Gastrocnemius medialis (tissue), 4 donors: ENCODE measurements at regions not wholly inside any gene's neighbourhood (a gene's known extent, or its start where the extent isn't known, plus 50 kb on each side); places are given as distances from the start of the nearest gene placed in this dataset.

ENCODE experiments used
- ATAC-seq, 2 donors: fragments of 150-250 bp; one replicate each; pipeline ENCODE4 v1.9.1; 2016
- DNase-seq, 2 donors: peaks; one replicate each; pipeline ENCODE4 v3.0.0-alpha.2; 2019
- H3K27ac ChIP-seq, 4 donors: fragments of 200-600 bp; sonication (generic); 1 replicate in 1 of 4; 2 replicates in 3 of 4; pipeline ENCODE4 v1.5.1; 2016 to 2018; ENCODE audit warnings: mild to moderate bottlenecking in 2 of 4, moderate library complexity in 1 of 4
- H3K27me3 ChIP-seq, 3 donors: fragments of 200-600 bp; sonication (generic) in 2 of 3; 1 replicate in 1 of 3; 2 replicates in 2 of 3; pipeline versions ENCODE4 v1.5.1 to v1.6.0; 2016 to 2019; ENCODE audit warnings: mild to moderate bottlenecking in 1 of 3, moderate library complexity in 1 of 3
- H3K36me3 ChIP-seq, 2 donors: fragments of 200-600 bp; sonication (generic) in 1 of 2; one replicate each; pipeline ENCODE4 v1.5.1; 2017 to 2018
- H3K4me1 ChIP-seq, 2 donors: fragments of 200-600 bp; sonication (generic) in 1 of 2; one replicate each; pipeline ENCODE4 v1.5.1; 2016 to 2017; ENCODE audit warnings: mild to moderate bottlenecking in 2 of 2
- H3K4me3 ChIP-seq, 4 donors: fragments of 200-600 bp; sonication (generic) in 3 of 4; 1 replicate in 1 of 4; 2 replicates in 3 of 4; pipeline ENCODE4 v1.5.1; 2016 to 2019; ENCODE audit warnings: mild to moderate bottlenecking in 2 of 4
- H3K9me3 ChIP-seq, 3 donors: fragments of 200-600 bp; sonication (generic) in 2 of 3; 1 replicate in 1 of 3; 2 replicates in 2 of 3; pipeline ENCODE4 v1.5.1; 2016 to 2019
- POLR2A ChIP-seq, 2 donors: fragments of 450-650 bp; IDR thresholded peaks; one replicate each; pipeline ENCODE4 v1.6.1; 2017; ENCODE audit warnings: antibody characterized with exemption in 2 of 2, mild to moderate bottlenecking in 2 of 2, moderate library complexity in 2 of 2
- in situ Hi-C, 4 donors: fragments of 200-750 bp; cut with MboI; loops; one replicate each; pipeline versions ENCODE4 v1.15.0 to v1.8.0; 2017; ENCODE audit warnings: low sequenced_read_pairs in 4 of 4
- intact Hi-C: fragments of 100-400 bp; cut with DNase I; formaldehyde crosslinking; loops from one replicate; pipeline ENCODE4 v1.15.1; 2023; ENCODE audit warnings: low total_unique reads
- TF ChIP-seq, protein P1 (sequence below), 5 experiments: fragments of 450-650 bp in 3 of 5; fragments of 200-600 bp in 2 of 5; sonication (generic) in 2 of 5; IDR thresholded peaks in 4 of 5; conservative IDR thresholded peaks in 1 of 5; 1 replicate in 4 of 5; 2 replicates in 1 of 5; pipeline ENCODE4 v1.5.1; 2016 to 2019; ENCODE audit warnings: antibody characterized with exemption in 5 of 5, mild to moderate bottlenecking in 3 of 5, moderate library complexity in 3 of 5

DNA sequence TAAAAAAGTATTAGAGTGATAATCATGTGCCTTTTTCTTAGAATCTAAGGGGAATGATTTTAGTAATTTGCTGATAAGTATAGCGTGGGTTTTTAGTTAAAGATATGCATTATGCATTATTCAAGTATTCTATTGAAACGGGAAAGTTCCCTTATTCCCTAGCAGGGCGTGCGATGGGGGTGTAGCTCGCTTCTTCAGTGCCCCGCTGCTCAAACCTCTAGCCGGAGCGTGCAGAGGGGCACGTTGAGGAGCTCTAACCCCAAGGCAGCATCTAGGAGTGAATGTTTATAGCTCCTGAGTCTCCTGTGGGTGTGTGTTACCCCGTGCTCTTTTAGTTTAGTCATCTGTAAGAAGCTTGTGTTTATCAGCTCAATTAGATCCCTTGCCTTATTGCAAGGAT is 1339.5 kb upstream of the MAP3K7 start:
- no peak for TF ChIP-seq POLR2A (IDR thresholded peaks at IDR 0.05)
- TF ChIP-seq, protein P1, sequence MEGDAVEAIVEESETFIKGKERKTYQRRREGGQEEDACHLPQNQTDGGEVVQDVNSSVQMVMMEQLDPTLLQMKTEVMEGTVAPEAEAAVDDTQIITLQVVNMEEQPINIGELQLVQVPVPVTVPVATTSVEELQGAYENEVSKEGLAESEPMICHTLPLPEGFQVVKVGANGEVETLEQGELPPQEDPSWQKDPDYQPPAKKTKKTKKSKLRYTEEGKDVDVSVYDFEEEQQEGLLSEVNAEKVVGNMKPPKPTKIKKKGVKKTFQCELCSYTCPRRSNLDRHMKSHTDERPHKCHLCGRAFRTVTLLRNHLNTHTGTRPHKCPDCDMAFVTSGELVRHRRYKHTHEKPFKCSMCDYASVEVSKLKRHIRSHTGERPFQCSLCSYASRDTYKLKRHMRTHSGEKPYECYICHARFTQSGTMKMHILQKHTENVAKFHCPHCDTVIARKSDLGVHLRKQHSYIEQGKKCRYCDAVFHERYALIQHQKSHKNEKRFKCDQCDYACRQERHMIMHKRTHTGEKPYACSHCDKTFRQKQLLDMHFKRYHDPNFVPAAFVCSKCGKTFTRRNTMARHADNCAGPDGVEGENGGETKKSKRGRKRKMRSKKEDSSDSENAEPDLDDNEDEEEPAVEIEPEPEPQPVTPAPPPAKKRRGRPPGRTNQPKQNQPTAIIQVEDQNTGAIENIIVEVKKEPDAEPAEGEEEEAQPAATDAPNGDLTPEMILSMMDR (IDR thresholded peaks at IDR 0.05 in 4 of 5, conservative IDR thresholded peaks at IDR 0.05 in 1 of 5) = no peak
- intact Hi-C loops (no loop called here), in situ Hi-C loops (no loop called here)
- Histone ChIP-seq H3K4me3 (no peak overlapping the region), H3K36me3 (no peaks in the 10 kb centered on the region), H3K4me1 (no peaks in the 10 kb centered on the region), H3K27me3 (no peaks in the 10 kb centered on the region), H3K9me3 (no peaks in the 10 kb centered on the region), H3K27ac (no peak overlapping the region)
- DNase-seq (no peak), ATAC-seq (no peak)

DNA sequence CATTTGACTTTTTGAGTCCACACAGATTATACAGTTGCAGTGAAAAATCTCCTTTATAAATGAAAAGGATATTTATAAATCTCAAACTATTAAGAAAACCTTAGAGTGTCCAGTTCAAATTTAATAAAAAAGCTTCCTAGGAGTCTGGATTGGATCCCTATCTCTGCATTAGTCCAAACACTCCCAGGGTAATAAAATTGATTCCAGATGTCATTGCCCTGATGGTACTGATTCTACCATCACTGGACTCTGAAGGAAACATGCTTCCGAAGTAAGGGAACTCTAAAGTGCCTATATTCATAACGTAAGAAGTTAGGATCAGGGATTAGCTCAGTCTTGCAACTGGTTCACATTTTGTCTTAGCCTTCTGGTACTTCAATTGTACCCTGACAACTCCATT is 1325.1 kb upstream of the MAP3K7 start:
- in situ Hi-C loops (no loop called here), intact Hi-C loops (no loop called here)
- TF ChIP-seq, protein P1 (IDR thresholded peaks at IDR 0.05 in 4 of 5, conservative IDR thresholded peaks at IDR 0.05 in 1 of 5) = no peak
- no peak for TF ChIP-seq POLR2A (IDR thresholded peaks at IDR 0.05)
- no peak overlapping the region for H3K27ac ChIP-seq
- H3K9me3 ChIP-seq = no peaks in the 10 kb centered on the region
- DNase-seq (no peak), ATAC-seq (no peak)
- no peaks in the 10 kb centered on the region for H3K4me1 ChIP-seq
- no peaks in the 10 kb centered on the region for H3K27me3 ChIP-seq
- H3K36me3 ChIP-seq = no peaks in the 10 kb centered on the region
- H3K4me3 ChIP-seq = no peak overlapping the region

DNA sequence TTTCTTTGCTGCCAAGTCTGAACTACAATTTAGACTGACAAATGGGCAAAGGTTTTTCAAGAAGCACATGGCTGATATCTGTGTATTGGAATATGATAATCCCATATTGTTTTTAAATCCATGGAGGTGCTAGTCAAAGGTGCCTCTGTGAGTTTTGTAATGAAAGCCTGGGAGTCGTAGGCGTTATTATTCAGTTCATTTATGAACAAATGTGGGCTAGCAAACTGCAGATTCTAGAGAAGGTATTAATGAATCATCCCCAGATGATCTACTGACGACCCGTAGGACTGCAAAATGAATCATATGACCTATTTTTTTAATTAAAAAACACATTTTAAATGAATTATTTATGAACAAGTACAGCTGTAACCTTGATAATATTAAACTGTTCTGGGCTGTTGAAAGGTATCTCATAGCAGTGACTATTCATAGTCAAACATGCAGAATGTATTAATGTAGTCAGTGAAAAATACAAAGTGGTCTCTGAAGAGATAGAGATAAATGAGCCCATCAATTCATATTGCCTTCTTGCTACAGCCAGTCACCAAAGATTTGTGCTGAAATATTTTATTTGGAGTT is 1317.8 kb upstream of the MAP3K7 start:
- no peak for DNase-seq
- H3K9me3 ChIP-seq = no peaks in the 10 kb centered on the region
- no peaks in the 10 kb centered on the region for H3K36me3 ChIP-seq
- H3K4me1 ChIP-seq = no peaks in the 10 kb centered on the region
- TF ChIP-seq, protein P1 (IDR thresholded peaks at IDR 0.05 in 4 of 5, conservative IDR thresholded peaks at IDR 0.05 in 1 of 5) = no peak
- no peak for TF ChIP-seq POLR2A (IDR thresholded peaks at IDR 0.05)
- ATAC-seq = no peak
- in situ Hi-C loops (no loop called here), intact Hi-C loops (no loop called here)
- no peak overlapping the region for H3K27ac ChIP-seq
- H3K27me3 ChIP-seq = no peaks in the 10 kb centered on the region
- H3K4me3 ChIP-seq = no peak overlapping the region

DNA sequence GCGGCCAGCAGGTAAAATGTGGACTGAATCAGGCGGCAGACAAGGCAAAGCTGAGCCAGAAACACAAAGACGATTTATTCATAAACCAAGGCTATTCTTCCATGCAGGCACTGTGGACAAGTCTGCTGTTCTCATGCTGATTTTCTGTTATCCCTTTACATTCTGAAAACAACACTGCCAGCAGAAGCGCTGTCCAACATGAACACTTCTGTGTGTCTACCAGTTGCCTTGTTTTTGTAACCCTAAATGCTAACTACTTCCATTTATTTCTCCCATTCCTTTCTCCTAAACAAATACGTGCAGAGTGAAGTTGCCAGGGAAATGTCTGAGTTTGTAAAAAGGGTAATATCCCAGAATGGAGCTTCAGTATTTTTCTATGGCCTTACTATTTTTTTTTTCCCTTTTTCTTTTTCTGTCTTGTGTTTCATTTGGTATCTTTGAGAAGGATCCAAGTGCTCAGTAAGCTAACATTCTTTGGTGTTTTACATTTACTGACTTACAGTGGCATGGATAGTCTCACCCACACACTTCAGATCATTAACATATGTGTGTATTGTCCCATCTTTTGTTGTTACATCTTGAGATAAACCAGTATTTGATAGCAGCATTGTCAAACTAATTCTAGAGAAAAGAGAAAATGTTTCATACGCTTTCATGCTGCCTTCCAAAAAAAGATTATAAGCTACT is 1308.9 kb upstream of the MAP3K7 start:
- Histone ChIP-seq H3K27ac (no peak overlapping the region), H3K9me3 (no peaks in the 10 kb centered on the region), H3K4me3 (no peak overlapping the region), H3K27me3 (no peaks in the 10 kb centered on the region), H3K36me3 (no peaks in the 10 kb centered on the region), H3K4me1 (no peaks in the 10 kb centered on the region)
- no peak for TF ChIP-seq POLR2A (IDR thresholded peaks at IDR 0.05)
- TF ChIP-seq, protein P1 (IDR thresholded peaks at IDR 0.05 in 4 of 5, conservative IDR thresholded peaks at IDR 0.05 in 1 of 5) = no peak
- ATAC-seq (no peak), DNase-seq (no peak)
- intact Hi-C loops (no loop called here), in situ Hi-C loops (no loop called here)
